Smooth muscle cell (in vitro differentiated cells): ENCODE measurements at regions not wholly inside any gene's neighbourhood (a gene's known extent, or its start where the extent isn't known, plus 50 kb on each side); places are given as distances from the start of the nearest gene placed in this dataset.
"Not testable (repeated sequence)": the region's sequence is repeated elsewhere in the genome, so short reads cannot be mapped to it uniquely, and the experiment has no call there.

Experiments used
- DNase-seq: peaks from one replicate; lab custom pipeline; 2025; ENCODE audit not compliant: unreplicated experiment; lab: John Stamatoyannopoulos, UW
- H2AFZ ChIP-seq: fragments of 200-600 bp; sonication (generic); 2 replicates; pipeline ENCODE4 v1.6.0; 2016; ENCODE audit warnings: antibody characterized with exemption, low read depth, mild to moderate bottlenecking
- H3F3A ChIP-seq: fragments of 200-600 bp; sonication (generic); 2 replicates; pipeline ENCODE4 v1.6.0; 2017; ENCODE audit warnings: antibody characterized with exemption, low read depth
- H3K27ac ChIP-seq: fragments of 200-600 bp; sonication (generic); 2 replicates; pipeline ENCODE4 v1.5.1; 2016; ENCODE audit warnings: low read depth, mild to moderate bottlenecking
- H3K27me3 ChIP-seq: fragments of 200-600 bp; sonication (generic); 2 replicates; pipeline ENCODE4 v1.6.1; 2016; ENCODE audit warnings: low read depth, mild to moderate bottlenecking
- H3K36me3 ChIP-seq: fragments of 200-600 bp; sonication (generic); 2 replicates; pipeline ENCODE4 v1.5.1; 2016; ENCODE audit warnings: low read depth
- H3K4me1 ChIP-seq: fragments of 200-600 bp; sonication (generic); 2 replicates; pipeline ENCODE4 v1.5.1; 2016; ENCODE audit warnings: low read depth
- H3K4me2 ChIP-seq: fragments of 200-600 bp; sonication (generic); 2 replicates; pipeline ENCODE4 v1.6.0; 2016; ENCODE audit warnings: mild to moderate bottlenecking
- H3K4me3 ChIP-seq: fragments of 200-600 bp; sonication (generic); 2 replicates; pipeline ENCODE4 v1.5.1; 2016; ENCODE audit warnings: mild to moderate bottlenecking
- H3K79me2 ChIP-seq: fragments of 200-600 bp; sonication (generic); 2 replicates; pipeline ENCODE4 v1.6.0; 2016; ENCODE audit warnings: low read depth, mild to moderate bottlenecking
- H3K9ac ChIP-seq: fragments of 200-600 bp; sonication (generic); 2 replicates; pipeline ENCODE4 v1.6.0; 2016; ENCODE audit warnings: low read depth
- H3K9me3 ChIP-seq: fragments of 200-600 bp; sonication (generic); replicated peaks from 2 replicates; pipeline ENCODE4 v1.5.1; 2016; ENCODE audit warnings: low read depth
- H4K20me1 ChIP-seq: fragments of 200-600 bp; sonication (generic); 2 replicates; pipeline ENCODE4 v1.6.0; 2016; ENCODE audit warnings: low read depth
- WGBS: methylation state at CpG from one replicate; pipeline ENCODE4 v1.1.7; 2016; ENCODE audit warnings: low lambda C conversion rate; 5-methylcytosine and 5-hydroxymethylcytosine counted together
- TF ChIP-seq, protein P1 (sequence below): fragments of 200-600 bp; sonication (generic); IDR thresholded peaks from 2 replicates; pipeline ENCODE4 v1.5.1; 2017; ENCODE audit warnings: borderline replicate concordance, mild to moderate bottlenecking, antibody characterized with exemption; ENCODE audit not compliant: insufficient read depth, poor library complexity, severe bottlenecking

DNA sequence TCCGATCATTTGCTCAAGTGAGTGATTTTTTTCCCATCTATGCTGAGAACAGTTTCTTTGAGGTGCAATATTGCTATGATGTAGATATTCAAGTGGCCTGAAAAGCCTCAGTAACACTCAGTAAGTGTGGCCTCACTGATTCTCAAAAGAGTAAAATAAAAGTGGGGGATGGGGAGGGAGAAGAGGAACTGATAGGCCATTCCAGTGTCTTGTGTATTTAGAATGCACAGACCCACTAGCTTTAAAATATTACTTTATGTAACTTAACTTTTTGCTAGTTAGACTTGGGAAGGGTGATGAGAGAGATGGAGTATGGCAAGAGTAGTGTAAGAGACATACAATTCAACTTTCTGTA lies 79.5 kb upstream of the ZNF608 start:
- H3K4me3 ChIP-seq, result no peak overlapping the region
- no peaks in the 10 kb centered on the region for H4K20me1 ChIP-seq
- no peak overlapping the region for H2AFZ ChIP-seq
- TF ChIP-seq, protein P1, sequence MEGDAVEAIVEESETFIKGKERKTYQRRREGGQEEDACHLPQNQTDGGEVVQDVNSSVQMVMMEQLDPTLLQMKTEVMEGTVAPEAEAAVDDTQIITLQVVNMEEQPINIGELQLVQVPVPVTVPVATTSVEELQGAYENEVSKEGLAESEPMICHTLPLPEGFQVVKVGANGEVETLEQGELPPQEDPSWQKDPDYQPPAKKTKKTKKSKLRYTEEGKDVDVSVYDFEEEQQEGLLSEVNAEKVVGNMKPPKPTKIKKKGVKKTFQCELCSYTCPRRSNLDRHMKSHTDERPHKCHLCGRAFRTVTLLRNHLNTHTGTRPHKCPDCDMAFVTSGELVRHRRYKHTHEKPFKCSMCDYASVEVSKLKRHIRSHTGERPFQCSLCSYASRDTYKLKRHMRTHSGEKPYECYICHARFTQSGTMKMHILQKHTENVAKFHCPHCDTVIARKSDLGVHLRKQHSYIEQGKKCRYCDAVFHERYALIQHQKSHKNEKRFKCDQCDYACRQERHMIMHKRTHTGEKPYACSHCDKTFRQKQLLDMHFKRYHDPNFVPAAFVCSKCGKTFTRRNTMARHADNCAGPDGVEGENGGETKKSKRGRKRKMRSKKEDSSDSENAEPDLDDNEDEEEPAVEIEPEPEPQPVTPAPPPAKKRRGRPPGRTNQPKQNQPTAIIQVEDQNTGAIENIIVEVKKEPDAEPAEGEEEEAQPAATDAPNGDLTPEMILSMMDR, result no peak
- H3K36me3 ChIP-seq, result no peaks in the 10 kb centered on the region
- no peak for DNase-seq
- no peaks in the 10 kb centered on the region for H3K4me1 ChIP-seq
- H3K9ac ChIP-seq, result no peak overlapping the region
- H3K27me3 ChIP-seq, result no peaks in the 10 kb centered on the region
- H3K79me2 ChIP-seq, result no peaks in the 10 kb centered on the region
- H3K9me3 ChIP-seq, result no peaks in the 10 kb centered on the region
- no peaks in the 10 kb centered on the region for H3F3A ChIP-seq
- H3K27ac ChIP-seq, result no peak overlapping the region
- WGBS, result 95% methylated on average over 1 of the region's 1 CpG
- no peak overlapping the region for H3K4me2 ChIP-seq

DNA sequence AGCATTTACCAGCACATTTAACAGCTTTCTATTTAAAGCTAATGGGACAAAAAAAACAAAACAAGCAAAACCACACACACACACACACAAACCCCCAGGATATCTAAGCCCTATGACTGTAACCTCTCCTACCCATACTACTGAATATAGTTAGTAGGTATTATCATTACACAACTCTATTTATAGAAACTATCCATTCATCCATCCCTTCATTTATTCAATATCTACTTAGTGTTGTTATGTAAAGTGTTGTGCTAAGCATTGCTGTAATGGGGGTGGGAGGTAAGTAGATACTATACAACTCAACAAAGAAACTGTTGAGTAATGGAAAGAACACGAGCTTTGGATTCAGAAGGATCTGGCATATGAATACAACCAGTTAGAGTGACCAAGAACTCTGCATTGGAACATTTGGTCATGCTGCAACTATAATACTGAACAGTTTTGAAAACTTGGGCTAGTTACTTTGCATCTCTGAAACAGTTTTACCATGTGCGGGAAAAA lies 82.3 kb upstream of the ZNF608 start:
- Histone ChIP-seq H3K9me3 (no peaks in the 10 kb centered on the region), H3K9ac (no peak overlapping the region), H3K79me2 (no peaks in the 10 kb centered on the region), H2AFZ (no peak overlapping the region), H3K36me3 (no peaks in the 10 kb centered on the region), H3K4me3 (no peak overlapping the region), H3K4me2 (no peak overlapping the region), H3F3A (no peaks in the 10 kb centered on the region), H3K27me3 (no peaks in the 10 kb centered on the region), H3K27ac (no peak overlapping the region), H4K20me1 (no peaks in the 10 kb centered on the region), H3K4me1 (no peaks in the 10 kb centered on the region)
- TF ChIP-seq, protein P1, result no peak
- WGBS, result 89% methylated on average over 2 of the region's 2 CpGs
- DNase-seq, result no peak

DNA sequence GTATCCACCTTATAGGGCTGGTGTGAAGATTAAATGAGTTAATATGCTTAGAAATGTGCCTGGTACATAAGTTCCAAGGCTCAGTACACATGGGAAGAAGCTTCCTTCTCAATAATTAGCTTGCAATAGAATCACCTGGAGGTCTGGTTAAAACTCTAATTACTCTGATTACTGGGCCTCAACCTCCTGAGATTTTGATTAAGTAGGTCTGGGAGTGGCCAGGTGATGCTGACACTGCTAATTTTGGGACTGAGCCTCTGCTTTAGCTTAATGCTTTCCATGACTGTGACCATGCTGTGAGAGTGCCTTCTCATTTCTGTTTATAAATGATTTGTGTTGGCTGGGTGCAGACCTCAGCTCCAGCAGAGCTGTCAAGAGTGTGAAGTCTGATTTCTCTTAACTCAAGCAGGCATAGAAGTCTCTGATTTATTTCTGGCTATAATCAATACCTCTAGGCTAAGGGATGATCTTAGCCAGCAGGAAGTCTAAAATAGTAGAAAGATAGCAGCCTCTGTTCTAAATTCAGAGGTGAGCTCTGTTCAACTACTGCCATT lies 85.3 kb upstream of the ZNF608 start:
- no peak overlapping the region for H3K4me3 ChIP-seq
- H3F3A ChIP-seq, result no peaks in the 10 kb centered on the region
- no peaks in the 10 kb centered on the region for H3K79me2 ChIP-seq
- no peaks in the 10 kb centered on the region for H3K9me3 ChIP-seq
- TF ChIP-seq, protein P1, result no peak
- no peak overlapping the region for H3K4me2 ChIP-seq
- H3K27me3 ChIP-seq, result no peaks in the 10 kb centered on the region
- no peak overlapping the region for H3K9ac ChIP-seq
- H3K4me1 ChIP-seq, result no peaks in the 10 kb centered on the region
- H3K27ac ChIP-seq, result no peak overlapping the region
- H4K20me1 ChIP-seq, result no peaks in the 10 kb centered on the region
- no peak for DNase-seq
- H3K36me3 ChIP-seq, result no peaks in the 10 kb centered on the region
- no peak overlapping the region for H2AFZ ChIP-seq

DNA sequence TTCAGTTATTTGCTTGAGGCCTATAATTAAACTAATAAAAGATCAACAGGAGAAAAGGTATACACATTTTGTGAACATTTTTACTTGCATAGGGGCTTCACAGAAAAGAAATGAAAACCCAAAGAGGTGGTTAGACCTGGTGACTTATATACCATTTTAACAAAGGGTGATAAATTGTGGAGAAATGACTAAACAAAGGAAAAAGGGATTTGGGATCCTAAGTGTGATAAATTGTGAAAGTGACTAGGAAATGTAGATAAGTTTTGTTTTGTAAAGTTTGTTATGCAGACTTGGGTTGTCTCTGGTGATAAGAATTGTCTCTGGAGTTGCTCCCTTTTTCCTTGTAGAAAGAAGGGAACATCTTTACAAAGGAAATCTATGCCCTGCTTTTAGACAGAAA lies 86.1 kb upstream of the ZNF608 start:
- H3K9me3 ChIP-seq, result no peaks in the 10 kb centered on the region
- H4K20me1 ChIP-seq, result no peaks in the 10 kb centered on the region
- no peak overlapping the region for H2AFZ ChIP-seq
- H3F3A ChIP-seq, result no peaks in the 10 kb centered on the region
- H3K36me3 ChIP-seq, result no peaks in the 10 kb centered on the region
- no peaks in the 10 kb centered on the region for H3K79me2 ChIP-seq
- TF ChIP-seq, protein P1, result no peak
- no peaks in the 10 kb centered on the region for H3K4me1 ChIP-seq
- H3K9ac ChIP-seq, result no peak overlapping the region
- H3K4me3 ChIP-seq, result no peak overlapping the region
- DNase-seq, result no peak
- H3K27ac ChIP-seq, result no peak overlapping the region
- H3K27me3 ChIP-seq, result no peaks in the 10 kb centered on the region
- no peak overlapping the region for H3K4me2 ChIP-seq

DNA sequence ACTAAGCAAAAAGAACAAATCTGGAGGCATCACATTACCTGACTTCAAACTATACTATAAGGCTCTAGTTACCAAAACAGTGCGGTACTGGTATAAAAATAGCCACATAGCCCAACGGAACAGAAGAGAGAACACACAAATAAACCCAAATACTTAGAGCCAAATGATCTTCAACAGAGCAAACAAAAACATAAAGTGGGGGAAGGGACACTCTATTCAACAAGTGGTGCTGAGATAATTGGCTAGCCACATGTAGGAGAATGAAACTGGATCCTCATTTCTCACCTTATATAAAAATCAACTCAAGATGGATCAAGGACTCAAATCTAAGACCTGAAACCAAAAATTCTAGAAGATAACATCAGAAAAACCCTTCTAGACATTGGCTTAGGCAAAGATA lies 89.9 kb upstream of the ZNF608 start:
- not testable (repeated sequence) for H3K4me2 ChIP-seq, H3K27me3 ChIP-seq, DNase-seq, H3F3A ChIP-seq, H3K9me3 ChIP-seq, H3K27ac ChIP-seq, H3K9ac ChIP-seq, H3K36me3 ChIP-seq, H3K4me3 ChIP-seq, H2AFZ ChIP-seq, H3K4me1 ChIP-seq, H3K79me2 ChIP-seq, H4K20me1 ChIP-seq
- WGBS, result 95% methylated on average over 2 of the region's 2 CpGs
